Aorta (tissue), 5 donors: ENCODE measurements at regions not wholly inside any gene's neighbourhood (a gene's known extent, or its start where the extent isn't known, plus 50 kb on each side); places are given as distances from the start of the nearest gene placed in this dataset.

Experiments used
- ATAC-seq: fragments of 200-7000 bp; cut with Tn5 transposase; one replicate; pipeline ENCODE4 v1.9.1; 2022; ENCODE audit warnings: moderate library complexity; ENCODE audit not compliant: low FRiP score
- DNase-seq, 2 donors: peaks; one replicate each; pipeline ENCODE4 v3.0.0-alpha.2; 2020
- H3K27ac ChIP-seq, 2 donors: one replicate each; pipeline ENCODE4 v1.5.1; 2013; ENCODE audit warnings: low read length in 2 of 2, mild to moderate bottlenecking in 2 of 2, moderate library complexity in 2 of 2, control low read depth in 1 of 2, inconsistent platforms in 1 of 2, low read depth in 1 of 2
- H3K27me3 ChIP-seq, 2 donors: one replicate each; pipeline ENCODE4 v1.6.1; 2013; ENCODE audit warnings: control low read depth in 1 of 2, low read length in 1 of 2, mild to moderate bottlenecking in 1 of 2, moderate library complexity in 1 of 2; ENCODE audit not compliant: insufficient read depth in 2 of 2, control insufficient read depth in 1 of 2
- H3K36me3 ChIP-seq, 2 donors: one replicate each; pipeline ENCODE4 v1.6.1; 2013; ENCODE audit warnings: control low read depth in 1 of 2, low read length in 1 of 2, mild to moderate bottlenecking in 1 of 2; ENCODE audit not compliant: insufficient read depth in 2 of 2, control insufficient read depth in 1 of 2
- H3K4me1 ChIP-seq, 2 donors: one replicate each; pipeline ENCODE4 v1.6.1; 2013; ENCODE audit warnings: low read length in 2 of 2, control low read depth in 1 of 2, mild to moderate bottlenecking in 1 of 2, moderate library complexity in 1 of 2; ENCODE audit not compliant: insufficient read depth in 2 of 2, control insufficient read depth in 1 of 2
- H3K4me3 ChIP-seq, 2 donors: one replicate each; pipeline ENCODE4 v1.5.1; 2013; ENCODE audit warnings: low read length in 2 of 2, control low read depth in 1 of 2, mild to moderate bottlenecking in 1 of 2
- H3K9me3 ChIP-seq: one replicate; pipeline ENCODE4 v1.6.1; 2013; ENCODE audit warnings: mild to moderate bottlenecking, low read length; ENCODE audit not compliant: control insufficient read depth
- WGBS, 2 donors: extraction: QIAGEN DNeasy Blood & Tissue Kit; methylation state at CpG; one replicate each; pipeline ENCODE4 v1.1.7; 2013; 5-methylcytosine and 5-hydroxymethylcytosine counted together
- intact Hi-C, 2 donors: fragments of 100-400 bp; cut with DNase I; formaldehyde crosslinking; loops; one replicate each; pipeline versions ENCODE4 v1.14.2 to v1.15.0; 2022
- donor health status: healthy with polysubstance abuse.
- donor health status: Bipolar disorder and iron deficiency.
- donor health status: DM: no; HTN: no; CAD: no.
- donor health status: DM: no; HTN: no; CAD: no.
- donor health status: DM: yes; HTN: yes; CAD: no.

DNA sequence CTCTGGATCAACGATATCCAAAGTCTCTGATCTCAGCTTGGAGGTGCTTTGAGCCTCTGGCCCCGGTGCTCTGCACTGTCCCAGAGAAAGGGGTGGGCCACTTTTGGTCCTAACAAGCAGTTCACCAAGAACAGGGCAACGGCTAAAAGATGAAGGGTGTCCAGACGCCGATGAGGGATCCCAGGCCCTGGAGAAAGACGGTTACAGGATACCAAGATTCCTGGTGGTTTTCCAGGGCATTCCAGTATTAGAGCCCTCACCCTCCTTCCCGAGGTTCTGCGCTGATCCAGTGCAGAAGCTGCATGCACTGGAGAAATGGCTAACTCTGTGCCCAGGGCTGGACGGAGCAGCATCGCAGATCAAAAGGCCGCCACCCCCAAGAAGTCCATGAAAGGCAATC, 149.9 kb upstream of the IRF2BP2 start:
- intact Hi-C loops = loop anchor here in 1 of 2 donors (10.0 kb wide), 1 partner anchor 85 kb away; no protein-coding TSS in a partner anchor
- no peak for ATAC-seq

GRCh38 chr1:234758851-234759250, 148.9 kb upstream of the IRF2BP2 start:
- Histone ChIP-seq H3K4me3 (no peak overlapping the region), H3K36me3 (no peaks in the 10 kb centered on the region), H3K9me3 (no peaks in the 10 kb centered on the region), H3K27ac (no peak overlapping the region), H3K27me3 (no peaks in the 10 kb centered on the region), H3K4me1 (no peaks in the 10 kb centered on the region)
- intact Hi-C loops = loop anchor here in 1 of 2 donors (10.0 kb wide), 1 partner anchor 86 kb away; no protein-coding TSS in a partner anchor
- ATAC-seq (no peak), DNase-seq (no peak)
- whole genome bisulfite sequencing, 2 donors = 96 to 97% methylated on average over 11 of the region's 11 CpGs

More for the DNA sequence above, 149.9 kb upstream of the IRF2BP2 start:
- Histone ChIP-seq H3K4me3 (no peak overlapping the region), H3K4me1 (no peaks in the 10 kb centered on the region), H3K27me3 (no peaks in the 10 kb centered on the region), H3K27ac (no peak overlapping the region), H3K9me3 (no peaks in the 10 kb centered on the region), H3K36me3 (no peaks in the 10 kb centered on the region)
- DNase-seq = no peak
- WGBS, 2 donors = 94 to 95% methylated on average over 11 of the region's 11 CpGs

DNA sequence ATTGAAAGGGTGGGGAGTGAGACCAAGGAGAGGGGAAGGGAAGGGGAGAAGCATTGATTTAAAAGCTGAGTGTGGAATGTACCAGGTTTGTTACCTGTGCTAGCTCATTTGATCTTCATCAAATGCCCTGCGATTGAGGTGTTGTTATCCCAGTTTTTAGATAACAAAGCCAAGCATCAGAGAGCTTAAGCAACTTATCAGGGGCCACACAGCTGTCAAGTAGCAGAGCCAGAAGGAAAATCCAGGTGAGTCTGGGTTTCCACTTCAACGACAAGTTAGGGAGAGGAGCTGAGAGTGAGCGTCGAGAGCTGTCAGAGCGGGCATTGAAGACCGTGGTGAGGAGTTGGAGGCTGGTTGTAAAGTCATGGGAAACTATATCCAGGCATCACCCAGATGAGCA, 146.9 kb upstream of the IRF2BP2 start:
- H3K9me3 ChIP-seq = no peaks in the 10 kb centered on the region
- no peaks in the 10 kb centered on the region for H3K27me3 ChIP-seq
- no peak for DNase-seq
- no peaks in the 10 kb centered on the region for H3K4me1 ChIP-seq
- ATAC-seq = no peak
- H3K27ac ChIP-seq = no peak overlapping the region
- H3K36me3 ChIP-seq = no peaks in the 10 kb centered on the region
- H3K4me3 ChIP-seq = no peak overlapping the region
- intact Hi-C loops = loop anchor here in 1 of 2 donors (10.0 kb wide), 1 partner anchor 88 kb away; no protein-coding TSS in a partner anchor
- WGBS, 2 donors = 96% methylated on average over 6 of the region's 6 CpGs

DNA sequence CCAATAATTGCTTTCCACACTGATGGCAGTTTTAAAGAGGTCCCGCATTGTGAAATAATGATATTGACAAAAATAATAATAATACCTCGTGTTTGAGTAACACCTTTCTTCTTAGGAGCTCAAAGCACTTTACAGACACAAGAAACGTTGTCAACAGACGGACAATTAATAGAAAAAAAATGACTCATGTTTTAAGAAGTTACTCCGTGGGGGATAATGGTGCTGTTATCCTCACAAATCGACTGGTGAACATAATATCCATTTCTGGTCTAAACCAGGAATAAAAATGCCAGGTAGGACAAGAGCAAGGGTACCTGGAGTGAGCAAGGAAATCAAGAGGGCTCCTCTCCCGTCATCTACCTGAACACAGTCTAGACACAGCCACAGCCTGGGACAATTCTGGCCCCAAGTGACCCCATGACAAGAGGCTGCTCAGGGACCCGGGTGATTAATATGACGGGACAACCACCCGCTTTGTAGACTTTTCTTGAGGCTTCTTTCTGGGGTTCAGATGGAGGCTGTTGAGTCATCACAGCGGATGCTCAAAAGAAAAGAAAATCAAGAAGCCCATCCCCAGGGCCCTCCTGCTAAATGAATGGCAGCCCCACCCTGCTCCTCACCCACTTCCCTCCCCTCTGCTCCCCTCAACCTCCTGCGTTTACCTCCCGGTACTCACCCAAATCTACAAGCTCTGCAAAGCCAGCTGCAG, 146.2 kb upstream of the IRF2BP2 start:
- no peaks in the 10 kb centered on the region for H3K27me3 ChIP-seq
- WGBS, 2 donors = 90 to 94% methylated on average over 13 of the region's 13 CpGs
- no peak overlapping the region for H3K27ac ChIP-seq
- no peak overlapping the region for H3K4me3 ChIP-seq
- H3K4me1 ChIP-seq = no peaks in the 10 kb centered on the region
- DNase-seq = no peak
- H3K36me3 ChIP-seq = no peaks in the 10 kb centered on the region
- intact Hi-C loops = loop anchor here in 1 of 2 donors (10.0 kb wide), 1 partner anchor 89 kb away; no protein-coding TSS in a partner anchor
- no peak for ATAC-seq
- H3K9me3 ChIP-seq = no peaks in the 10 kb centered on the region

- intact Hi-C loops = loop anchor here in 1 of 2 donors (10.0 kb wide), 1 partner anchor 89 kb away; no protein-coding TSS in a partner anchor
- no peaks in the 10 kb centered on the region for H3K9me3 ChIP-seq
- H3K4me3 ChIP-seq = no peak overlapping the region
- DNase-seq (peak; percentile 88), ATAC-seq (peak; percentile 89)
- H3K36me3 ChIP-seq = no peaks in the 10 kb centered on the region
- no peak overlapping the region for H3K27ac ChIP-seq
- H3K4me1 ChIP-seq = no peaks in the 10 kb centered on the region
- 19 to 20% methylated on average over 8 of the region's 8 CpGs for WGBS, 2 donors
- no peaks in the 10 kb centered on the region for H3K27me3 ChIP-seq
Measured at GRCh38 chr1:234755449-234755863, 145.5 kb upstream of the IRF2BP2 start.

DNA sequence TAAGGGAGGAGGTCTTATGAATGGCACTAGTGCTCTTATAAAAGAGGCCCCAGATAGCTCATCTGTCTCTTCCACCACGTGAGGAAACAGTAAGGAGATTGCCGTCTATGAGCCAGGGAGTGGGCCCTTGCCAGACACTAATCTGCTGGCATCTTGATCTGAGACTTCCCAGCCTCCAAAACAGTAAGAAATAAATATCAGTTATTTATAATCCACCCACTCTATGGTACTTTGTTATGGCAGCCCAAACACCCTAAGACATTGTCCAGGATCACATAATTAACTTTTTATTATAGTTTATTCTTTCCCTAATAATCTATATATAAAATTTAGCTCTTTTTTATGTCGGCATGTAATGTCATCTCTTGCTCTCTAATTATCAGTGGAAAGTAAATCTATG, 144.0 kb upstream of the IRF2BP2 start:
- DNase-seq = no peak
- Histone ChIP-seq H3K27ac (no peak overlapping the region), H3K4me1 (no peaks in the 10 kb centered on the region), H3K36me3 (no peaks in the 10 kb centered on the region), H3K27me3 (no peaks in the 10 kb centered on the region), H3K9me3 (no peaks in the 10 kb centered on the region), H3K4me3 (no peak overlapping the region)
- no peak for ATAC-seq
- intact Hi-C loops = loop anchor here in 1 of 2 donors (10.0 kb wide), 1 partner anchor 91 kb away; no protein-coding TSS in a partner anchor
- 68 to 73% methylated on average over 3 of the region's 3 CpGs for WGBS, 2 donors

DNA sequence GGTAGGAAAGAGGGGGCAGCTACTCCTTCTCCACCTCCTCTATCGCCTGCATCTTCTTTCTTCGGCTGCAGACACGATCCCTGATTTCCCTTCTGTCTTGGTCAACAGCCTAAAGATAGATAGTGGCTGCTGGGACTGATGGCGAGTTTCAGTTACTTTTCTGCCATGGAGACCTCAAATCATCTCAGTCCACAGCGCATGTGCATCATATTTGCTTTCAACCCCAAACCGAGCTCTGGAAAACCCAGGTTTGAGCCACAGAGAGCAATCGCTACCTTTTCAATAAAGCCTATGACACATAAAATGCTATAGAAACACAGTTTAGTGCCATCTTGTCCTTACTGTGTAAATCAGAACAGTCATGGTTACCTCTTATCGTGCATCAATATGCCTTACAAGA, 142.9 kb upstream of the IRF2BP2 start:
- intact Hi-C loops = loop anchor here in 1 of 2 donors (10.0 kb wide), 1 partner anchor 92 kb away; no protein-coding TSS in a partner anchor
- DNase-seq = no peak
- 90 to 96% methylated on average over 8 of the region's 8 CpGs for WGBS, 2 donors
- Histone ChIP-seq H3K27me3 (no peaks in the 10 kb centered on the region), H3K4me3 (no peak overlapping the region), H3K27ac (no peak overlapping the region), H3K36me3 (no peaks in the 10 kb centered on the region), H3K4me1 (no peaks in the 10 kb centered on the region), H3K9me3 (no peaks in the 10 kb centered on the region)
- ATAC-seq = no peak

DNA sequence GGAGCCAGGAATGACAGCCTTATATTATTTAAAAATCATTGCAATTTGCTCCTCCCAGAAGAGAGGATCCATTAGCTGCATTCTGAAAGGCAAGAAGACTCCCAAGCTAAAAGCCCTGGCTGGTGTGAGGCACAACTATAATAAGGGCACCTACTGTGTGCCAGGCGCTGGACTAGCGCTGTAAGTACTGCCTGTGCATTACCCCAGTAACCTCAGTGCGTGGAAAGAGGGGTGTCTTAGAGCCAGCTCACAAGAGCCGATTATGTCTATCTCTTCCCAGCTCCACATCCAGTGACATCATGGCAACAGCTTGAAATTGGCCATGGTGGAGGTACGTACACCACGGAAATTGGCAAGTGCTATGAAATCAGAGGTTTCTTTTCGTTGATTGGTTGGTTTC, 141.7 kb upstream of the IRF2BP2 start:
- ATAC-seq (no peak), DNase-seq (no peak)
- Histone ChIP-seq H3K36me3 (no peaks in the 10 kb centered on the region), H3K4me1 (no peaks in the 10 kb centered on the region), H3K9me3 (no peaks in the 10 kb centered on the region), H3K27ac (no peak overlapping the region), H3K4me3 (no peak overlapping the region), H3K27me3 (no peaks in the 10 kb centered on the region)
- 95 to 97% methylated on average over 7 of the region's 7 CpGs for WGBS, 2 donors
- intact Hi-C loops = loop anchor here in 1 of 2 donors (10.0 kb wide), 1 partner anchor 93 kb away; no protein-coding TSS in a partner anchor
